ENCODE measurements at regions not wholly inside any gene's neighbourhood (a gene's known extent, or its start where the extent isn't known, plus 50 kb on each side); places are given as distances from the start of the nearest gene placed in this dataset.

DNA sequence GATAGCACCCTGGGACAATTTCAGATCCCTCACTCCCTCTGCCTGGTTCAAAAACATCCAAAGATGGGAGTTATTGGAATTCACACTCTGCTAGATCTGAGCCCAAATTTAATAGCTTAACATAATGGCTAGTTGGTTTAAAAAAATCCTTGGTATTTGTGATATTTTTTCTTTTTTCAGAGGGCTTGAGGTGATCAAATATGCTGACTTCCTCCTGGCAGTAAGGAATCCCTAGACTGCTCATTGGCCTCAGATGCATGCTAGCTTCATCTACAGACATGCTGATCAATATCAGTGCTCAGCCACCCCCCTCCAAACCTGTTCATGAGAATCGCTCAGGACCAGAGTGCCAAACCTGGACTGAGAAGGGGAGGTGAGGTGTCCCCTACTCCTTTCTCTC lies 74.7 kb upstream of the PLPP4 start:
- no peak for DNase-seq

DNA sequence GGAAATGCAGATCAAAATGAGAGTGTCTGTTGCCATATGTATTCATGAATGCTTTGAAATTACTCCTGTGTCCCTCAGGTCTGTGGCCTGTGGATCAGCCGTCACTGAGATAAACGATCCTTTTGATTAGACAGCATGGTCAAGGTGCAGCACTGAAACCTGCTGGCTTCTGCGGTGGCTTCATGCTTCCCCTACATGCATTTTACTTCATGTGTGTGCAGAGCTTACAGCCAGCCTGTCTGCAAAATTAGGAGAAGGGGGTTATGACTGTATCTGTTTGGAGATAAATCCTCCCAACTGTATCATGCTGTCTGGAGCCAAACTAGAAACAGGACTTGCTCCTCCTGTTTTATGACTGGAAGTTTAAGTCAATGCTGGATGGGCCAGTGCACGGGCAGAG lies 71.0 kb upstream of the PLPP4 start:
- DNase-seq: no peak

DNA sequence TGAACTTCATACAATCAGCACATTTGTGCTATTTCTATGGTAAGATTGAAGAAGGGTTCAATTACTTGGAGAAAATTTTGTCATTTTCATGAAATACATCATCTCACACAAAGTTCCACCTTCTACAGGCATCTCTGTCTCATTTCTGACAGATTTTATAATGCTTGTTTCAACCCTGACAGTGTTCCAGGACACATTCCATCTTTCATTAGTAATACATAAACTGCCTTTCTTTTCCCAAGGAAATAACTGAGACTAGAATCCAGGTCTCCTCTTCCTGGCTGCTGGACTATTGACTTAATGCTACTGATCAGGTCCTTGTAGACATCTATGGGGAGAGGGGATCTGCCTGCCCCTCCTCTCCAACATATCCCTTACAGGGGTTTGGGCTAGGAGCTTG lies 70.1 kb upstream of the PLPP4 start:
- DNase-seq: no peak

DNA sequence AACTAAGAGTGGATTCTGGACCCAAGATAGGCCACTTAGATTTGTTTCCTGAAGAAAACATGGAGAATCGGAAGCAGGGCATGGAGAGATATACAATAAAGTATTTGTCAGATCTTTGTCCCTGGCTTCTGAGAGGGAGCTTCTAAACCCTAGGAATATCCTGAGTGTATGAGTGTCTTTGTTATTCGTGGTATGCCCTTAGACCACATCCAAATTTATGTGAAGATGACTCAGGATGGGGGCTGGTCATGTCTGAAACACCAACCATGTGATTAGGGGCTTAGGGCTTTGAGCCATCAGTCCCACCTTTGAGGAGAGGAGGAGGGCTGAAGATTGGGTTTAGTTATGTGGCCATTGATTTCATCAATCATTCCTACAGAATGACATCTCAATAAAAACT lies 69.7 kb upstream of the PLPP4 start:
- DNase-seq: no peak

DNA sequence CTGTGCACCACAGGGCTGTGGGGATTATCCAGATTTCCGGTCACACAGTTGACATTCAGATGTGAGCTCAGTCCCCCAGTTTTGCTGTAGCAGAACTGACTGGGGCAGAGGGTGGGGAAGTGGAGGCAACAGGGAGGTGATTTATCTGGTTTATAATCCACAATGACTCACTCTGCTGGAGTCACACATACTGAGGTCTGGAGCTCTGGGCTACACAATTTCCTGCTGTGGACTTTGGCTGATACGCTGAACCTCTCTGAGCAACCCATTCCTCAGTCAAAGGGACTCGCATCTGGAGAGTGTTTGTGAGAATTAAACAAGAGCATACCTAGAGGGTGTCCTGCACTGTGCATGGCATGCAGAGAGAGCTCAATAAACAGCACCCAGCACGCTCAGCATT lies 64.8 kb upstream of the PLPP4 start:
- DNase-seq: no peak

DNA sequence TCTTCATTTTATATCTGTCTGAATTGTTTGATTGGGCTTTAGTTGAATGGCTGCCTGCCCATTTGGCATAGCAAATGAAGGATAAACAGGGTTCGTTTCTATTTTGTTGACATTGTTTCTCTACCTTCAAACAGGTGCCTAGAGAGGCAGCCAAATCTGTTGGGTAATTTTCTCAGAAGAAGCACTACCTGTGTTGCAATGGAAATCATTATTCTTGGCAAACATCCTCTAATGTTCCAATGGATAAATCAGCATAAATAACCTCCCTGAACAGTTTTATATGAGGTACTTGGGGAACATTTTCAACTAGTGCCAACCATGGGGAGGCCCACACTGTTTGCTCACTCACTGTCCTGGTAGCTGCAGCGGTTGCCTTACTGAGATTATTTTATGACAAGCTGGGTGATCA lies 64.4 kb upstream of the PLPP4 start:
- DNase-seq: no peak

DNA sequence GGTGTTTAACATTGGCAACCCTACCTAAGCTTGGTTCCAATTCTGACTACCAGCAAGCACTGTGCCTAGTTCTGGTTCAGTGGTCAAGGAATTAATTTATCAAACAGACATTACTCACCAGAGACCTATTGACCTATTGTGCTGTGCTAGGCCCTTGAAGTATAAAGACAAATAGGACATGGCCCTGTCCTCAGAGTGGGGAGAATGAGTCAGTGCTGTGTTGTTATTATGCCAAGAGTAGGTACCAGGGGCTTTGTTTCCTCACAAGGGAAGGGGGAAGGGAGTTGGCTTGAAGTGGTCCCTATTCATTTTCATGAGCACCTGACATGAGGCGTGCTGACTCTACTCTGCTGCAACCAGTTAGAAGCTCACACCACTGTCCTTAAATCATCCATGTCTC lies 62.6 kb upstream of the PLPP4 start:
- no peak for DNase-seq

DNA sequence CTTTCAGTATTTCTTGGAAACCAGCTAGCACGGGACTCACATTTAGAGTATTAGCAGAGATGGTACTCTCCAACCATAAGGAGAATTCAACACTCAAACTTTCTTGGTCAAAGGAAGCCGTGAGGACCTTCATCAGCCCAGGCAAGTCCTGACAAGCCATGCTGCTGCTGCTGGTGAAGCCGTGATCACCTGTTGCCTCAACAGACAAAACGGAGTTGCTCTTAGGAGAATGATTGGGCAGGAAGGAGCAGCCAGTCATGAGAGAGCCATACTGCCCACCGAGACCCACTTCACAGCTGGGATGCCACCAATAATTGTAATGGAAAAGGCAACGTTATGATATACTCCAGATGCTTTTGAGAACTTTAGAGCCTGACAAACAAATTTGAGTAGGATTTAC lies 60.8 kb upstream of the PLPP4 start:
- DNase-seq: no peak

DNA sequence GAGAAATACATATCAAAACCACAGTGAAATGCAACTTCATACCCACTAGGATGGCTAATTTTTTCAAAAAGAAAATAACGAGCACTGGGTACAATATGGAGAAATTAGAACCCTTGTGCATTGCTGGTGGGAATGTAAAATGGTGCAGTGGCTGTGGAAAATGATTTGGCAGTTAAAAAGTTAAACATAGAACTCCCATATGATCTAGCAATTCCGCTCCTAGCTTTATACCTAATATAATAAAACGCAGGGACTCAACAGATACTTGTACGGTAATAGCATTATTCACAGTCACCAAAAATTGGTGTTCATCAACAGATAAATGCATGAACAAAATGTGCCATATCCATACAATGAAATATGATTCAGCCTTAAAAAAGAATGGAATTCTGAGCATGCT lies 58.8 kb upstream of the PLPP4 start:
- DNase-seq: no peak

DNA sequence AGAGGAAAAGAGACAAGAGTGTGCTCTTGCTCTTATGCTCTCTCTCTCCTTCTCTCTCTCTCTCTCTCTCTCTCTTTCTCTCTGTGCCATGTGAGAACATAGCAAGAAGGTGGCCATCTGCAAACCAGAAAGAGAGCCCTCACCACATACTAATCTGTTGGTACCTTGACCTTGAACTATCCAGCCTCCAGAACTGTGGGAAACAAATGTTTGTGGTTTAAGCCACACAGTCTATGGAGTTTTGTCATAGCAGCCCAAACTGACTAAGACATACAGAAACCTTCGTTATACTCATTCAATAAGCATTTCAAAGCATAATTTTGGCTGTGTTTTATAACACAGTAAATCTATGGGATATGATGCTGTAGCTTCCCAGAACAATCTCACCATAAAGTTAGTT lies 56.4 kb upstream of the PLPP4 start:
- DNase-seq: no peak

DNA sequence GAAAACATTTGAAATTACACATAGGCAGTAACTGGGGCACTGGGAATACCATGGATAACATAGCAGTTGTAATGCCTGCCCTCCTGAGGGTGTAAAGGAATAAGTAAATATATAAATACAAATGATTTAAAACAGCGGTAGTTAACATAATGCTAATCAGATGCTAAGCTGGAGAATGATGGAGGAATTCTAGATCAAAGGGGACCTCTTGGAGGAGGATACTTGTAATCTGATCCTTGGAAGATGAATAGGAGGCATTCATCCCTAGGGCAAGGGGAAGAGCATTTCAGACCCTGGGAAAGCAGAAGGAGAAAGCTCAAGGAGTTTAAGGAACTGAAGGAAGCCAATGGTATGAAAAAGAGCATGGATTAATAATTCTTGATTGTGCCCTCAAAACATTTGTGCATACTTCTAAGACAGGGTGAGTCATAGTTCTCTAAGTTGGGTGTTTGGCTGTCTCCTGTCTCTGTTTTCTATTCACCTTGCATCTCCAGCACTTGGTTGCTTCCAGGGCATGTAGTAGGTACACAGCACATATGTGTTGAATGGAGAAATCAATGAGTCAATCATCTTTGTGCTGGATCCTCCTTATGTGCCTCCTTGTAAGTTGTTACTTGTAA lies 54.8 kb upstream of the PLPP4 start:
- no peak for DNase-seq

DNA sequence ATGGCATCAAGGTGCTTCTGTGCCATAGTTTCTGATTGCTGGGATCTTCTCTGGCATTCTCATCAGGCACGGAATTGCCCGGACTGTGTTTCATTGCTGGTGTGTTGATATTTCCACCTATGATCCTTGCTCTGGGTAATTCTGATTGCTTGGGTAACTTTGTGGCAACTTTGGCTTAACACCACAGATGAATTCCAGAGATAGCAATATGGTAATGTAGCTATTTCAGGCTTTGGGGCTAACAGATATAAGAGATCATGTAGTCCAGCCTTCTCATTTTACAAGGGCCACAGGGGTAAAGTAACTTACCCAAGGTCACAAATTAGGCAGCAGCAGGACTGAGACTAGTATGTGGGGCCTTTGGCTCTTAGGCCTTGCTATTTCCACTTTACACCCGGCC lies 53.9 kb upstream of the PLPP4 start:
- no peak for DNase-seq

DNA sequence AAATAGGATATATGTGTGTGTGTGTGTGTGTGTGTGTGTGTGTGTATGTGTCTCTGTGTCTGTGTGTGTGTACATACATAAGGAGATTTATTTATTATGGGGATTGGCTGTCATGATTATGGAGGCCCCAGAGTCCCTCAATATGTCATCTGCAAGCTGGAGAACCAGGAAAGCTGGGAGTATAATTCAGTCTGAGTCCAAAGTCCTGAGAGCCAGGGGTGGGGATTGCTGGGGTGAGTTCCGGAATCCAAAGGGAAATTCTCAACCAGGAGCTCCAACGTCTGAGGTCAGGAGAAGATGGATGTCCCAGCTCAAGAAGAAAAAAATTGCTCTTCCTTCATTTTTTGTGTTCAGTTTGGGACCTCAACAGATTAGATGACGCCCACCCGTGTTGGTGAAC lies 50.7 kb upstream of the PLPP4 start:
- DNase-seq: no peak

All from SHP77 treated with DMSO at 0.1 percent for 48 hours (cell line).